Parathyroid adenoma (tissue), 2 donors: ENCODE measurements at regions not wholly inside any gene's neighbourhood (a gene's known extent, or its start where the extent isn't known, plus 50 kb on each side); places are given as distances from the start of the nearest gene placed in this dataset.
"Not testable (repeated sequence)": the region's sequence is repeated elsewhere in the genome, so short reads cannot be mapped to it uniquely, and the experiment has no call there.

Experiments
- H2AFZ ChIP-seq: fragments of 300-600 bp; sonication (generic); one replicate; pipeline ENCODE4 v1.7.0; 2017; ENCODE audit warnings: antibody characterized with exemption, mild to moderate bottlenecking
- H3K27ac ChIP-seq: fragments of 300-600 bp; sonication (generic); one replicate; pipeline ENCODE4 v1.7.0; 2017
- H3K27me3 ChIP-seq: fragments of 300-600 bp; sonication (generic); one replicate; pipeline ENCODE4 v1.7.0; 2017; ENCODE audit warnings: low read length; ENCODE audit not compliant: control insufficient read depth, insufficient read depth
- H3K36me3 ChIP-seq: fragments of 300-600 bp; sonication (generic); one replicate; pipeline ENCODE4 v1.7.0; 2017; ENCODE audit warnings: low read length; ENCODE audit not compliant: control insufficient read depth, insufficient read depth
- H3K4me1 ChIP-seq: fragments of 300-600 bp; sonication (generic); one replicate; pipeline ENCODE4 v1.7.0; 2017; ENCODE audit warnings: control low read depth
- H3K4me2 ChIP-seq: fragments of 300-600 bp; sonication (generic); one replicate; pipeline ENCODE4 v1.7.0; 2017; ENCODE audit warnings: low read length
- H3K4me3 ChIP-seq: fragments of 300-600 bp; sonication (generic); one replicate; pipeline ENCODE4 v1.7.0; 2017; ENCODE audit warnings: low read depth, low read length
- H3K79me2 ChIP-seq: fragments of 300-600 bp; sonication (generic); one replicate; pipeline ENCODE4 v1.7.0; 2017; ENCODE audit warnings: control low read depth
- H3K9ac ChIP-seq: fragments of 300-600 bp; sonication (generic); one replicate; pipeline ENCODE4 v1.7.0; 2017; ENCODE audit warnings: mild to moderate bottlenecking
- H3K9me3 ChIP-seq: fragments of 300-600 bp; sonication (generic); one replicate; pipeline ENCODE4 v1.7.0; 2017; ENCODE audit warnings: low read length; ENCODE audit not compliant: control insufficient read depth
- TF ChIP-seq, protein P1 (sequence below): fragments of 300-600 bp; sonication (generic); IDR thresholded peaks from one replicate; pipeline ENCODE4 v1.7.0; 2017; ENCODE audit warnings: antibody characterized with exemption, mild to moderate bottlenecking
- donor health status: primary hyperparathyroidism.

DNA sequence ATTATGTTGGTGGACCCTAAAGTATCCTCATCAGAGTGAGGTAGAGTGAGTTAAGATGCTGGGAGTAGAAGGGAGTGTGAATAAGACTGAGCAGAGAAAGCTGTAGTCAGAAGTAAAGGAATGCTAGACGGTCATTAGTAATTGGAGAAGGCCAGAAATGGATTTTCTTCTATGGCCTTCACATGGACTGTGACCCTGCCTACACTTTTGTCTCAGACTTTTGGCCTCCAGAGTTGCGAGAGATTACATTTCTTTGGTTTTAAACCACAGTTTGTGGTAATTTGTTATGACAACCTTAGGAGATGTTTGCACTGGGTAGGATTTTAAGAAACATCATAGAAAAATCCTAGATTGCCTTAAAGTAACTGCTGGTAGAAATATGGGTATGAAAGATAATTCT lies 1267.7 kb upstream of the TMEFF2 start:
- H3K27me3 ChIP-seq, result no peaks in the 10 kb centered on the region
- H3K9me3 ChIP-seq, result no peaks in the 10 kb centered on the region
- no peaks in the 10 kb centered on the region for H3K36me3 ChIP-seq
- no peaks in the 10 kb centered on the region for H3K79me2 ChIP-seq
- no peak overlapping the region for H3K27ac ChIP-seq
- no peak overlapping the region for H3K4me2 ChIP-seq
- H3K4me1 ChIP-seq, result no peaks in the 10 kb centered on the region
- TF ChIP-seq, protein P1, sequence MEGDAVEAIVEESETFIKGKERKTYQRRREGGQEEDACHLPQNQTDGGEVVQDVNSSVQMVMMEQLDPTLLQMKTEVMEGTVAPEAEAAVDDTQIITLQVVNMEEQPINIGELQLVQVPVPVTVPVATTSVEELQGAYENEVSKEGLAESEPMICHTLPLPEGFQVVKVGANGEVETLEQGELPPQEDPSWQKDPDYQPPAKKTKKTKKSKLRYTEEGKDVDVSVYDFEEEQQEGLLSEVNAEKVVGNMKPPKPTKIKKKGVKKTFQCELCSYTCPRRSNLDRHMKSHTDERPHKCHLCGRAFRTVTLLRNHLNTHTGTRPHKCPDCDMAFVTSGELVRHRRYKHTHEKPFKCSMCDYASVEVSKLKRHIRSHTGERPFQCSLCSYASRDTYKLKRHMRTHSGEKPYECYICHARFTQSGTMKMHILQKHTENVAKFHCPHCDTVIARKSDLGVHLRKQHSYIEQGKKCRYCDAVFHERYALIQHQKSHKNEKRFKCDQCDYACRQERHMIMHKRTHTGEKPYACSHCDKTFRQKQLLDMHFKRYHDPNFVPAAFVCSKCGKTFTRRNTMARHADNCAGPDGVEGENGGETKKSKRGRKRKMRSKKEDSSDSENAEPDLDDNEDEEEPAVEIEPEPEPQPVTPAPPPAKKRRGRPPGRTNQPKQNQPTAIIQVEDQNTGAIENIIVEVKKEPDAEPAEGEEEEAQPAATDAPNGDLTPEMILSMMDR, result no peak
- H3K9ac ChIP-seq, result no peak overlapping the region
- no peak overlapping the region for H3K4me3 ChIP-seq
- H2AFZ ChIP-seq, result no peak overlapping the region

DNA sequence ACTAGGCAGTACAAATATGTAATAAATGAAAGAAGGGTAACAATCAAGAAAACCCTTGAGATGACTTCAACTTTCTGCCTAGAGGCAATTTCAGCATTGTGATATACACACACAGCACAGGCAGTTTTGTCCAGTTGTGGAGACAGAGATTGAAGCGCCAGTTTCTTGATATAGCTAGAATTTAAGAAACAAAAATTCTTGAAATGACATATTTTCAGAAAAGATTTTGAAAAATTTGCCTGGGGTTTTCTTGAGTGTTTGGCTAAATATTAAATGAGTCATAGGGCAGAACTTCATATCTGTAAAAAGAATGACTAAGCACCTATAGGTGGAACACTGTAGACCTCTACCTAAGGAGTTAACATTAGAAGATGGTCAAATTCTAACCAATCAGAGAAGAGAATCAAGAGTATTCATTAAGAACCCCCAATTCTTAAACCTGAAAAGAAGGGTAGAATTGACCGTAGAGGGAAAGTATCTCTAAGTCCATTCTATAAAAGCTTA lies 1266.8 kb upstream of the TMEFF2 start:
- Histone ChIP-seq H3K27me3 (no peaks in the 10 kb centered on the region), H3K4me2 (no peak overlapping the region), H3K36me3 (no peaks in the 10 kb centered on the region), H3K79me2 (no peaks in the 10 kb centered on the region), H3K9ac (no peak overlapping the region), H3K4me3 (no peak overlapping the region), H2AFZ (no peak overlapping the region), H3K27ac (no peak overlapping the region), H3K4me1 (no peaks in the 10 kb centered on the region), H3K9me3 (no peaks in the 10 kb centered on the region)
- TF ChIP-seq, protein P1, result no peak

DNA sequence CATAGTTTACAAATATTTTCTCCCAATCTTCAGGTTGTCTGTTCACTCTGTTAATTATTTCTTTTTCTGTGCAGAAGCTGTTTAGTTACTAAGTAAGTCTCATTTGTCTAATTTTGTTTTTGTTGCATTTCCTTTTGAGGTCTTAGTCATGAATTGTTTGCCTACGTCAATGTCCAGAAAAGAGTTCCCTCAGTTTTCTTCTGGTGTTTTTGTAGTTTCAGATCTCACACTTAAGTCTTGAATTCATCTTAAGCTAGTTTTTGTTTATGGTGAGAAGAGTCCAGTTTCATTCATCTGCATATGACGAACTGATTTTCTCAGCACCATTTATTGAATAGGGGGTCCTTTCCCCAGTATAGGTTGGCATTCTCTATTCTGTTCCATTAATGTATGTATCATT lies 1252.2 kb upstream of the TMEFF2 start:
- no peak overlapping the region for H2AFZ ChIP-seq
- H3K9ac ChIP-seq, result no peak overlapping the region
- no peaks in the 10 kb centered on the region for H3K4me1 ChIP-seq
- no peaks in the 10 kb centered on the region for H3K79me2 ChIP-seq
- H3K36me3 ChIP-seq, result no peaks in the 10 kb centered on the region
- H3K4me2 ChIP-seq, result no peak overlapping the region
- no peaks in the 10 kb centered on the region for H3K9me3 ChIP-seq
- H3K27ac ChIP-seq, result no peak overlapping the region
- H3K27me3 ChIP-seq, result no peaks in the 10 kb centered on the region
- H3K4me3 ChIP-seq, result no peak overlapping the region
- TF ChIP-seq, protein P1, result no peak

DNA sequence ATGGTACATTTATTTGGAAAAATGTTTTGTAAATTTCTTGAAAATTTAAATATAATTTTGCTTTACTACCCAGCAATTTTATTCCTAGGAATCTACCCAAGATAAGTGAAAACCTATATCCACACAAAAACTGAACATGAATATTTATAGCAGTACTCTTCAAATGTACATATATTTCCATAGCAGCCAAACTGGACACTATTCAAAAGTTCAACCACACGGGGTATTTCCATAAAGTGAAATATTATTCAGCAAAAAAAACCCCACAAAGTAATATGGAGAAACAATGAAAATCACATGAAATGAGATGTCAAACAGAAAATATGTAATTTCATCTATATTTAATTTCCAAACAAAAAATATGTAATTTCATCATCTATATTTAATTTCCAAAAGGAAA lies 1247.6 kb upstream of the TMEFF2 start:
- no peak overlapping the region for H3K27ac ChIP-seq
- H3K9ac ChIP-seq, result no peak overlapping the region
- H3K4me1 ChIP-seq, result no peaks in the 10 kb centered on the region
- H3K4me2 ChIP-seq, result no peak overlapping the region
- no peaks in the 10 kb centered on the region for H3K27me3 ChIP-seq
- no peaks in the 10 kb centered on the region for H3K36me3 ChIP-seq
- TF ChIP-seq, protein P1, result no peak
- H3K9me3 ChIP-seq, result no peaks in the 10 kb centered on the region
- no peak overlapping the region for H2AFZ ChIP-seq
- H3K79me2 ChIP-seq, result no peaks in the 10 kb centered on the region
- no peak overlapping the region for H3K4me3 ChIP-seq

DNA sequence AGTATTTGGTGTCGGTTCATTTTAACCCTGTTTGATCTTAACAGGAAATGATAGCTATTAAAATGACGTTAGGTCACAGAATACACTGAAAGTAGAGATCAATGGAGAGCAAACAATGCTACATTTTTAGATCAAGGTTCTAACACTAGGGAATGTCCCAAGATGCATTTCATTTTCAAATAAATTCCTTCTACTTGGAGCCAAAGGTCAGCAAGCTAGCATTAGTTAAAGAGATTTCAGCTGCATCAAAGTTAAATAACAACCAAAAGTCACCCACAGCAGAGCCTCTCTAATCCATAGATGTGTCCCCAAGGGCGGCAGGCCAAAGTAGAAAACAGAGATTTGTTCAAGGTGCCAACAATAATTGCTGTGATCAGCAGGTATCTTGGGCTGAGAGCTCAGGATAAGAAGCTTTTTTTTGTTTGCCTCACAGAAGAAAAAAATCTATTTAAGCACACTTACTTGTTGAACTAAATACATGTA lies 1233.6 kb upstream of the TMEFF2 start:
- Histone ChIP-seq H3K36me3 (no peaks in the 10 kb centered on the region), H3K9me3 (no peaks in the 10 kb centered on the region), H3K4me2 (no peak overlapping the region), H3K4me1 (no peaks in the 10 kb centered on the region), H3K4me3 (no peak overlapping the region), H3K79me2 (no peaks in the 10 kb centered on the region), H2AFZ (no peak overlapping the region), H3K27ac (no peak overlapping the region), H3K9ac (no peak overlapping the region), H3K27me3 (no peaks in the 10 kb centered on the region)
- TF ChIP-seq, protein P1, result no peak

DNA sequence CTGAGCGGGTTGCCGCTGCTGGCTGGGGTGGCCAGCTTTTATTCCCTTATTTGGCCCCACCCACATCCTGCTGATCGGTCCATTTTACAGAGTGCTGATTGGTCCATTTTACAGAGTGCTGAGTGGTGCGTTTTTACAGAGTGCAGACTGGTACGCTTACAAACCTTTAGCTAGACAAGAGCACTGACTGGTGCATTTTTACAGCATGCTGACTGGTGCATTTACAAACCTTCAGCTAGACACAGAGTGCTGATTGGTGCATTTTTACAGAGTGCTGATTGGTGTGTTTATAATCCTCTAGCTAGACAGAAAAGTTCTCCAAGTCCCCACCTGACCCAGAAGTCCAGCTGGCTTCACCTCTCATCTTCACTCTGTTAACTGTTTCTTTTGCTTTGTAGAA lies 1217.6 kb upstream of the TMEFF2 start:
- not testable (repeated sequence) for H3K27me3 ChIP-seq, H3K27ac ChIP-seq, H3K4me2 ChIP-seq, H3K9ac ChIP-seq, H3K36me3 ChIP-seq, H2AFZ ChIP-seq, H3K4me3 ChIP-seq, H3K79me2 ChIP-seq, H3K9me3 ChIP-seq, H3K4me1 ChIP-seq
